HG02759 (cell line): ENCODE measurements at regions not wholly inside any gene's neighbourhood (a gene's known extent, or its start where the extent isn't known, plus 50 kb on each side); places are given as distances from the start of the nearest gene placed in this dataset.

Experiments used
- ATAC-seq: cut with Tn5 transposase; IDR thresholded peaks from one replicate; pipeline ENCODE4 v1.9.1; 2021; ENCODE audit warnings: mild to moderate bottlenecking, moderate library complexity; ENCODE audit not compliant: unreplicated experiment

- ATAC-seq, result no peak
These were observed 138.5 kb upstream of the ARPP21 start for GRCh38 chr3:35500641-35501350.

DNA sequence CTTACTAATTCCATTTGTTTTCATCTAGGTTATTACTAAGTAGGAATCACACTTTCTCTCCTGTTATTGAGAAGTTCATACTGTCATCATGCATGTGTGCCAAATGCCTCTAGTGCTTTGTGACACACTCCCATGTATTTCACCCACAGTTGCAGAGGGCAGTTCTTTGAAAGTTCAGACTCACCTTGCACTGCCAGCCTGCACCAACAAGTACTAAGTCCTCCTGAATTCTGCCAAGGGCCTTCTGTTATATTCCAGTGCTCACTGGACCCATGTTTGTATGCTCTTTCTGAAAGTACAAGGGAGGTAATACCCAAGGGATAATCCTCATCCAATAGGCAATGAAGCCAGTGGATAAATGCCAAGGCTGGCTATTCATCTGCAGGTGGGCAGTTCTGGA is 136.6 kb upstream of the ARPP21 start:
- no peak for ATAC-seq

- ATAC-seq, result no peak
These were observed 134.1 kb upstream of the ARPP21 start for GRCh38 chr3:35505181-35505580.

DNA sequence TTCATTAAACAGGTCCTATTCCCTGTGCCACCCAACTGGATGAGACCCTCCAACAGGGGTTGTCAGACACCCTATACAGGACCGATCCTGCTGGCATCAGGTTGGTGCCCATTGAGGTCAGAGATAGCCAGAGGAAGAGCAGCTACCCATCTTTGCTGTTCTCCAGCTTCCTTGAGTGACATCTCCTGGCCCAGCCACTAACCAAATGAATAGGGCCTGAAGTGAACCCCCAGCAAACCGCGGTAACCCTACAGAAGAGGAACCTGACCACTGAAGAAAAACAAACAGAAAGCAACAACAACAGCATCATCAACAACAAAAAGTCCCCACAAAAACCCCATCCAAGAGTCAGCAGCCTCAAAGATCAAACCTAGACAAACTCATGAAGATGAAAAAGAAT is 133.6 kb upstream of the ARPP21 start:
- no peak for ATAC-seq

- no peak for ATAC-seq
These were observed 119.4 kb upstream of the ARPP21 start for GRCh38 chr3:35519936-35520335.

- no peak for ATAC-seq
These were observed 118.1 kb upstream of the ARPP21 start for GRCh38 chr3:35521196-35521595.

- ATAC-seq, result no peak
These were observed 116.9 kb upstream of the ARPP21 start for GRCh38 chr3:35522450-35522849.

DNA sequence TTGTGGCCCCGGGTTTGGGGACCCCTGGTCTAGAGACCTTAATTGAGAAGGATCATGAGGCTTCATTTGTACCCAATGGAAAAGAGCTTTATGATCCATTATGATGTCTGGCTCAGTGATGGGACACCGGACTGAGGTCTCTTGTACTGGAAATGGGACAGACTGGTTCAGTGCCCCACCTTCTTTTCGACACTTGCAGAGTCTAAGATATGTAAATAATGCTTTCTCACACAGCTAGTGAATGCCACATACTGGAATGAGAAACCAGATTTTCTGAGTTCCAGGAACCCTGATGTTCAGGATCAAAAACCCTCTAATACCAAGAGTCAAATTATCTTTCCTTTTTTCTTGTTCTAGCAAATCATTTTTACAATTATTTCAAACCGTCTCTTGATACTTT is 116.3 kb upstream of the ARPP21 start:
- no peak for ATAC-seq

- ATAC-seq, result no peak
These were observed 115.5 kb upstream of the ARPP21 start for GRCh38 chr3:35523838-35524237.

GRCh38 chr3:35524856-35525255 is 114.5 kb upstream of the ARPP21 start:
- ATAC-seq, result no peak

GRCh38 chr3:35528728-35529127 is 110.6 kb upstream of the ARPP21 start:
- no peak for ATAC-seq

- no peak for ATAC-seq
These were observed 110.0 kb upstream of the ARPP21 start for GRCh38 chr3:35529337-35529736.

DNA sequence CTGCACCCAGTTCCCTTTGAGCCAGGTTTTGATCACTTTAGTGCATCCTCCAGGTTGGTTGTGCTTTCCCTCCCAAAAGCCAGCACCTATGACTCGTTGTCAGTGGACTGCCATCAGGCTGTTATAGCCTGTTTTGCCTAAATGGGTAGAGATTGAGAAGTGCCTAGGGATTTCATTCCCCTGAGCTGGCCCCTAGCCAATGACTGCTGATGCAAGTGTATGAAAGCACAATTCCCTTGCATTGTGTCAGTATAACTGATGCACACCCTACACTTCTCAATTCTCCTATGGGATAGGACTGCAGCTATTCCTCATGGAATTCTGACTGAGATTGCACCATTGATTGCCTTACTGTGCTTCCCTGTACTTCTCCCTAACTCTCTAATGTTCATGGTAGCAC is 102.1 kb upstream of the ARPP21 start:
- ATAC-seq, result no peak

DNA sequence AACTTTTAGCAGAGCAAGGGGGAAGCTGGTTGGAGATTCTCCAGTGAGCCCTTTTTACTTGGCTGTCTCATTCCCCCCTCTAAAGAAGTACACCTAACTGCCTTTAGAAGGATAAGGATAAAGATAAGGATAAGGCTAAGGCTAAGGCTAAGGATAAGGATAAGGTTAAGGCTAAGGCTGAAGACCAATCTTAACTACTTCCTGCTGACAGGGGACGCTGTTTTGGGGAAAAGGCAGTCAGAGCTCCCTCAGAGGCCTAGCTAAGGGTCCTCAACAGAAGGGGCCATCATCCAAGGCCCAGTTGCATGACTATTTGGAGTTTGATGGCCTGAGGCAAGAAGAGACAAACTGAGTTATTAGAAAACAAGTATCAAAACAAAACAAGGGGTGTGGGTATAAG is 94.3 kb upstream of the ARPP21 start:
- no peak for ATAC-seq

GRCh38 chr3:35549690-35550089 is 89.6 kb upstream of the ARPP21 start:
- ATAC-seq, result no peak

GRCh38 chr3:35562141-35562540 is 77.2 kb upstream of the ARPP21 start:
- no peak for ATAC-seq

DNA sequence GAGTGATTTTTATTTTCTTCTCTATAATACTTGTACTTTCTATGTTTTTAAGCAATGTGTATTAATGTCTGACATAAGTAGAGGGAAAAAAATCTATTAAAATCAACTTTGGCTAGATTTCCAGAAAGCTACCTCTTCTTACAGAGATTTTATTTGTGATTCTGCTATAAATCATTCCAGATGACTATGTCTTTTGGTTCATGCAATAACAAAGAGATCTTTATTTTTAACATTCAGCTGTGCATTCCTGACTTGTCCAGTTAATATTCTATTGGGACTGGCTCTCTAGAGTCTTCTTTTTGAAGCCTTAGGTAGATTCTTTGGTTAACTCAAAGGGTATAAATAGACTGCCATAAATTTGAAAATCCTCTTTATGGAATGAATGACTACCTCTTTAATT is 74.3 kb upstream of the ARPP21 start:
- no peak for ATAC-seq
